H9 (cell line): ENCODE measurements at regions not wholly inside any gene's neighbourhood (a gene's known extent, or its start where the extent isn't known, plus 50 kb on each side); places are given as distances from the start of the nearest gene placed in this dataset.

ENCODE experiments used
- DNase-seq: peaks from one replicate; pipeline ENCODE4 v3.0.0-alpha.2; 2017
- H2AFZ ChIP-seq: one replicate; pipeline ENCODE4 v1.6.1; 2013; ENCODE audit warnings: mild to moderate bottlenecking, low read length, control low read depth, moderate library complexity
- H2AK5ac ChIP-seq: 2 replicates; pipeline ENCODE4 v1.6.1; 2013; ENCODE audit warnings: low read length, control low read depth, mixed read lengths; ENCODE audit not compliant: insufficient read length
- H2BK120ac ChIP-seq: one replicate; pipeline ENCODE4 v1.6.1; 2013; ENCODE audit warnings: low read depth, mild to moderate bottlenecking, low read length, control low read depth, inconsistent platforms; ENCODE audit not compliant: poor library complexity, severe bottlenecking
- H2BK12ac ChIP-seq: 2 replicates; pipeline ENCODE4 v1.6.1; 2013; ENCODE audit warnings: low read length, control low read depth, mixed read lengths, low read depth; ENCODE audit not compliant: insufficient read length
- H2BK15ac ChIP-seq: 2 replicates; pipeline ENCODE4 v1.6.1; 2013; ENCODE audit warnings: low read depth, low read length, control low read depth
- H2BK20ac ChIP-seq: one replicate; pipeline ENCODE4 v1.6.1; 2013; ENCODE audit warnings: low read depth, mild to moderate bottlenecking, low read length, control low read depth, inconsistent platforms; ENCODE audit not compliant: poor library complexity, severe bottlenecking
- H2BK5ac ChIP-seq: 2 replicates; pipeline ENCODE4 v1.6.1; 2013; ENCODE audit warnings: low read length, control low read depth, mixed read lengths; ENCODE audit not compliant: insufficient read length
- H3K14ac ChIP-seq: 2 replicates; pipeline ENCODE4 v1.6.1; 2013; ENCODE audit warnings: low read length, control low read depth; ENCODE audit not compliant: insufficient read depth
- H3K18ac ChIP-seq: 2 replicates; pipeline ENCODE4 v1.6.1; 2013; ENCODE audit warnings: low read depth, mild to moderate bottlenecking, mixed read lengths, low read length, control low read depth; ENCODE audit not compliant: insufficient read length
- H3K23ac ChIP-seq: 2 replicates; pipeline ENCODE4 v1.6.1; 2013; ENCODE audit warnings: low read length, control low read depth, mixed read lengths, low read depth; ENCODE audit not compliant: insufficient read length
- H3K23me2 ChIP-seq: 2 replicates; pipeline ENCODE4 v1.6.1; 2013; ENCODE audit warnings: low read depth, mild to moderate bottlenecking, mixed read lengths, low read length, control low read depth; ENCODE audit not compliant: insufficient read length, poor library complexity, severe bottlenecking
- H3K27ac ChIP-seq: 2 replicates; pipeline ENCODE4 v1.5.1; 2013; ENCODE audit warnings: low read length, control low read depth, mixed read lengths, low read depth; ENCODE audit not compliant: insufficient read length
- H3K27me3 ChIP-seq: 2 replicates; pipeline ENCODE4 v1.6.1; 2013; ENCODE audit warnings: low read length, control low read depth, inconsistent platforms; ENCODE audit not compliant: insufficient read depth
- H3K4ac ChIP-seq: 2 replicates; pipeline ENCODE4 v1.6.1; 2013; ENCODE audit warnings: low read depth, mild to moderate bottlenecking, control low read depth, inconsistent platforms, low read length, moderate library complexity
- H3K4me1 ChIP-seq: 2 replicates; pipeline ENCODE4 v1.6.1; 2013; ENCODE audit warnings: low read length, control low read depth, inconsistent platforms; ENCODE audit not compliant: insufficient read depth
- H3K4me2 ChIP-seq: 2 replicates; pipeline ENCODE4 v1.6.1; 2013; ENCODE audit warnings: low read length, control low read depth, mixed read lengths; ENCODE audit not compliant: insufficient read length, insufficient read depth
- H3K56ac ChIP-seq: 2 replicates; pipeline ENCODE4 v1.6.1; 2013; ENCODE audit warnings: low read depth, mild to moderate bottlenecking, mixed read lengths, low read length, control low read depth; ENCODE audit not compliant: insufficient read length
- H3K79me1 ChIP-seq: 2 replicates; pipeline ENCODE4 v1.6.1; 2013; ENCODE audit warnings: low read depth, mild to moderate bottlenecking, moderate library complexity, low read length, control low read depth, inconsistent platforms; ENCODE audit not compliant: insufficient read depth, poor library complexity, severe bottlenecking
- H3K79me2 ChIP-seq: 2 replicates; pipeline ENCODE4 v1.6.1; 2013; ENCODE audit warnings: low read length, control low read depth, inconsistent platforms; ENCODE audit not compliant: insufficient read depth
- H3K9ac ChIP-seq: 2 replicates; pipeline ENCODE4 v1.6.1; 2013; ENCODE audit warnings: low read length, control low read depth, mixed read lengths; ENCODE audit not compliant: insufficient read length; ENCODE audit errors: extremely low read depth
- H3K9me3 ChIP-seq: one replicate; pipeline ENCODE4 v1.6.1; 2013; ENCODE audit warnings: low read depth, low read length, inconsistent platforms; ENCODE audit not compliant: control insufficient read depth
- H3T11ph ChIP-seq: one replicate; pipeline ENCODE4 v1.6.1; 2013; ENCODE audit warnings: mild to moderate bottlenecking, low read length, control low read depth, inconsistent platforms
- H4K20me1 ChIP-seq: one replicate; pipeline ENCODE4 v1.6.1; 2013; ENCODE audit not compliant: control insufficient read depth, insufficient read length, insufficient read depth
- H4K5ac ChIP-seq: 2 replicates; pipeline ENCODE4 v1.6.1; 2013; ENCODE audit warnings: low read depth, mild to moderate bottlenecking, mixed read lengths, low read length, control low read depth; ENCODE audit not compliant: insufficient read length
- H4K8ac ChIP-seq: replicated peaks from 2 replicates; pipeline ENCODE4 v1.6.1; 2013; ENCODE audit warnings: low read length, control low read depth, mixed read lengths, low read depth; ENCODE audit not compliant: insufficient read length
- H4K91ac ChIP-seq: 2 replicates; pipeline ENCODE4 v1.6.1; 2013; ENCODE audit warnings: low read depth, mild to moderate bottlenecking, moderate library complexity, mixed read lengths, low read length, control low read depth; ENCODE audit not compliant: insufficient read length
- H3K27ac Mint-ChIP-seq, 3 experiments: 2 replicates in 2 of 3; 3 replicates in 1 of 3; pipeline ENCODE4 v1.8.0; 2020 to 2021; ENCODE audit warnings: mixed read lengths in 3 of 3, mild to moderate bottlenecking in 1 of 3, moderate library complexity in 1 of 3
- H3K27me3 Mint-ChIP-seq: 2 replicates; pipeline ENCODE4 v1.8.0; 2021; ENCODE audit warnings: low read depth, mild to moderate bottlenecking, moderate library complexity, mixed read lengths
- H3K36me3 Mint-ChIP-seq, 3 experiments: 2 replicates in 2 of 3; 3 replicates in 1 of 3; pipeline ENCODE4 v1.8.0; 2020 to 2021; ENCODE audit warnings: low read depth in 3 of 3, mixed read lengths in 3 of 3; ENCODE audit not compliant: insufficient read depth in 1 of 3
- H3K4me1 Mint-ChIP-seq, 2 experiments: 2 replicates each; pipeline ENCODE4 v1.8.0; 2020; ENCODE audit warnings: mixed read lengths in 2 of 2
- H3K4me3 Mint-ChIP-seq, 2 experiments: 2 replicates in 1 of 2; 3 replicates in 1 of 2; pipeline ENCODE4 v1.8.0; 2020 to 2021; ENCODE audit warnings: mild to moderate bottlenecking in 2 of 2, mixed read lengths in 2 of 2, moderate library complexity in 1 of 2
- H3K9me3 Mint-ChIP-seq, 2 experiments: 2 replicates in 1 of 2; 3 replicates in 1 of 2; pipeline ENCODE4 v1.8.0; 2020; ENCODE audit warnings: mild to moderate bottlenecking in 2 of 2, mixed read lengths in 2 of 2, moderate library complexity in 1 of 2
- TF ChIP-seq, protein P1 (sequence below): fragments of 200-600 bp; sonication (generic); conservative IDR thresholded peaks from 3 replicates; pipeline ENCODE4 v1.8.0; 2021; ENCODE audit warnings: antibody characterized with exemption, mild to moderate bottlenecking

DNA sequence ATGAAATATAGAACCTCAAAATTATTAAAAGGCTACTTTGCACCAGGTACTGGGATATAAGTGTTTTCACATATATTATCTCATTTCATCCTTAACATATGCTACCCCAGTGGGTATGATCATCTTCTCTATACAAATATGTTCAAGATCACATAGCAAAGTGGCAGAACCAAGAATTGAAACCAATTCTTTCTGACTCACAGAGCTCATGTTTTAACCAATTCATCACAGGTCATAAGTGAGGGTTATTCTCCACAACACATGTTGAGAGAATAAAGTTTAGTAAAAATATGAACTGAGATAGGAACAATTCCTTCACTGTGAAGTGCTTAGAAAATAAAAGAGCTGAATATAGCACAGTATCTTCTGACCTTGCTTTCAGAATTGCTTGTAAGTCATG, 442.9 kb upstream of the RASGEF1B start:
- H3K27me3 Mint-ChIP-seq = no peaks in the 10 kb centered on the region
- Histone ChIP-seq H3K9me3 (no peaks in the 10 kb centered on the region), H2BK12ac (no peak overlapping the region), H4K5ac (no peak overlapping the region), H3K79me2 (no peaks in the 10 kb centered on the region), H3K9ac (no peak overlapping the region), H3K4ac (no peak overlapping the region), H3K79me1 (no peaks in the 10 kb centered on the region), H2AFZ (no peak overlapping the region), H4K91ac (no peak overlapping the region), H3K14ac (no peak overlapping the region), H3T11ph (no peak overlapping the region), H3K18ac (no peak overlapping the region), H2BK5ac (no peak overlapping the region), H3K27ac (no peak overlapping the region), H2BK15ac (no peak overlapping the region), H3K56ac (no peak overlapping the region), H3K4me2 (no peak overlapping the region), H2BK20ac (no peak overlapping the region), H4K8ac (no peak overlapping the region), H4K20me1 (no peaks in the 10 kb centered on the region), H2BK120ac (no peak overlapping the region), H2AK5ac (no peak overlapping the region), H3K23me2 (no peaks in the 10 kb centered on the region), H3K4me1 (no peaks in the 10 kb centered on the region), H3K27me3 (no peaks in the 10 kb centered on the region), H3K23ac (no peak overlapping the region)
- H3K36me3 Mint-ChIP-seq = no peaks in the 10 kb centered on the region
- H3K4me1 Mint-ChIP-seq = peaks cover 8 to 13% of the 10 kb centered on the region in 2 experiments
- no peak overlapping the region for H3K27ac Mint-ChIP-seq
- no peak overlapping the region for H3K4me3 Mint-ChIP-seq
- no peak for DNase-seq
- no peaks in the 10 kb centered on the region for H3K9me3 Mint-ChIP-seq
- TF ChIP-seq, protein P1, sequence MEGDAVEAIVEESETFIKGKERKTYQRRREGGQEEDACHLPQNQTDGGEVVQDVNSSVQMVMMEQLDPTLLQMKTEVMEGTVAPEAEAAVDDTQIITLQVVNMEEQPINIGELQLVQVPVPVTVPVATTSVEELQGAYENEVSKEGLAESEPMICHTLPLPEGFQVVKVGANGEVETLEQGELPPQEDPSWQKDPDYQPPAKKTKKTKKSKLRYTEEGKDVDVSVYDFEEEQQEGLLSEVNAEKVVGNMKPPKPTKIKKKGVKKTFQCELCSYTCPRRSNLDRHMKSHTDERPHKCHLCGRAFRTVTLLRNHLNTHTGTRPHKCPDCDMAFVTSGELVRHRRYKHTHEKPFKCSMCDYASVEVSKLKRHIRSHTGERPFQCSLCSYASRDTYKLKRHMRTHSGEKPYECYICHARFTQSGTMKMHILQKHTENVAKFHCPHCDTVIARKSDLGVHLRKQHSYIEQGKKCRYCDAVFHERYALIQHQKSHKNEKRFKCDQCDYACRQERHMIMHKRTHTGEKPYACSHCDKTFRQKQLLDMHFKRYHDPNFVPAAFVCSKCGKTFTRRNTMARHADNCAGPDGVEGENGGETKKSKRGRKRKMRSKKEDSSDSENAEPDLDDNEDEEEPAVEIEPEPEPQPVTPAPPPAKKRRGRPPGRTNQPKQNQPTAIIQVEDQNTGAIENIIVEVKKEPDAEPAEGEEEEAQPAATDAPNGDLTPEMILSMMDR = no peak
